HG02973 (cell line): ENCODE measurements at regions not wholly inside any gene's neighbourhood (a gene's known extent, or its start where the extent isn't known, plus 50 kb on each side); places are given as distances from the start of the nearest gene placed in this dataset.
"Not testable (repeated sequence)": the region's sequence is repeated elsewhere in the genome, so short reads cannot be mapped to it uniquely, and the experiment has no call there.

Experiments
- ATAC-seq: cut with Tn5 transposase; IDR thresholded peaks from one replicate; pipeline ENCODE4 v1.9.1; 2021; ENCODE audit warnings: moderate library complexity; ENCODE audit not compliant: unreplicated experiment

- ATAC-seq: no peak
These were observed 1466.0 kb upstream of the GOT2 start for GRCh38 chr16:60200161-60200560.

- no peak for ATAC-seq
These were observed 1465.0 kb upstream of the GOT2 start for GRCh38 chr16:60199150-60199549.

- no peak for ATAC-seq
These were observed 1447.4 kb upstream of the GOT2 start for GRCh38 chr16:60181536-60181935.

- ATAC-seq: no peak
These were observed 1446.5 kb upstream of the GOT2 start for GRCh38 chr16:60180609-60181008.

- ATAC-seq: no peak
These were observed 1436.1 kb upstream of the GOT2 start for GRCh38 chr16:60170196-60170595.

GRCh38 chr16:60166111-60166510 lies 1432.0 kb upstream of the GOT2 start:
- no peak for ATAC-seq

GRCh38 chr16:60151987-60152386 lies 1417.9 kb upstream of the GOT2 start:
- ATAC-seq: no peak

GRCh38 chr16:60150907-60151306 lies 1416.8 kb upstream of the GOT2 start:
- no peak for ATAC-seq

GRCh38 chr16:60143348-60143705 lies 1409.2 kb upstream of the GOT2 start:
- ATAC-seq: no peak

- ATAC-seq: no peak
These were observed 1408.7 kb upstream of the GOT2 start for GRCh38 chr16:60142619-60143347.

GRCh38 chr16:60137891-60138290 lies 1403.8 kb upstream of the GOT2 start:
- no peak for ATAC-seq

- no peak for ATAC-seq
These were observed 1393.1 kb upstream of the GOT2 start for GRCh38 chr16:60127196-60127595.

- ATAC-seq: not testable (repeated sequence)
These were observed 1392.0 kb upstream of the GOT2 start for GRCh38 chr16:60126115-60126514.

- no peak for ATAC-seq
These were observed 1389.4 kb upstream of the GOT2 start for GRCh38 chr16:60123392-60124023.

GRCh38 chr16:60120586-60120985 lies 1386.5 kb upstream of the GOT2 start:
- no peak for ATAC-seq

- ATAC-seq: no peak
These were observed 1376.4 kb upstream of the GOT2 start for GRCh38 chr16:60110531-60110930.

GRCh38 chr16:60107871-60108270 lies 1373.8 kb upstream of the GOT2 start:
- ATAC-seq: no peak

- no peak for ATAC-seq
These were observed 1373.3 kb upstream of the GOT2 start for GRCh38 chr16:60107437-60107836.

- ATAC-seq: no peak
These were observed 1366.3 kb upstream of the GOT2 start for GRCh38 chr16:60100371-60100770.

- no peak for ATAC-seq
These were observed 1357.4 kb upstream of the GOT2 start for GRCh38 chr16:60091529-60091928.

- ATAC-seq: no peak
These were observed 1357.0 kb upstream of the GOT2 start for GRCh38 chr16:60091071-60091470.

GRCh38 chr16:60087530-60087929 lies 1353.4 kb upstream of the GOT2 start:
- ATAC-seq: no peak

GRCh38 chr16:60078819-60079218 lies 1344.7 kb upstream of the GOT2 start:
- ATAC-seq: not testable (repeated sequence)
